ENCODE measurements at regions not wholly inside any gene's neighbourhood (a gene's known extent, or its start where the extent isn't known, plus 50 kb on each side); places are given as distances from the start of the nearest gene placed in this dataset.

DNA sequence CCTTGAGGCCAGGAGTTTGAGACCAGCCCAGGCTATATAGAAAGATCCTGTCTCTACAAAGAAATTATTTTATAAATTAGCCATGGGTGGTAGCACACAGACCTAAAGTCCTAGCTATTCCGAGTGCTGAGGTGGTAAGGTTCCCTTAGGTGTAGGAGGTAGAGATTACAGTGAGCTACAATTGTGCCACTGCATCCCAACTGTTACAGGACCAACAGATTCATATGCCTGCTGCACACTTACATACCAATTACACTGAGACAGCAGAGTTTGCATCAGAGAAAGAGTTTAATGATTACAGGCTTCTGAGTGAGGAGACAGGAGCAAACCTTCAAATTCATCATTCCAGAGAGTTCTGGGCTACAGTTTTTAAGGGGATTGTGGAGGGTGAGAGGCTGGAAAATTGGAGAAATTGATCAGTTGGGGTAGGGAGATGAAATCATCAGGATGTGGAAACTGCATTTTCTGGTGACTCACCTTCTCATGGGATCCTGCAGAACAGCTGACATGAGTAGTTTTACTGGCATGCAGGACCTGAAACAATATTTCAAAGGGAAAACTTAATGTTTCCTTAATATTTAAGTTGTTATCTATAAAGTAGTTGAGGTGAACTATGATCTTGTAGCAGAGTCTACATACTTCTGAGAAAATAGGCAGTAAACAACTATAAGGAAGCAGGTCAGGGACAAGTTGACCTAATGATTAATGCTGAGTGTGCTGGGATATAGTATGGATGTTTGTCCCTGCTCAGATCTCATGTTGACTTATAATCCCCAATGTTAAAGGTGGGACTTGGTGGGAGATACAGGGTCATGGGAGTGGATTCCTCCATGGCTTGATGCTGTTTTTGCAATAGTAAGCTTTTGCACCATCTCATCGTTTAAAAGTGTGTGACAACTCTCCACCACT, 54.7 kb downstream of the ANXA2R start:
- peak overlapping the region; percentile 56 for H2AFZ ChIP-seq (ENCODE audit: control insufficient read depth, low read length)

DNA sequence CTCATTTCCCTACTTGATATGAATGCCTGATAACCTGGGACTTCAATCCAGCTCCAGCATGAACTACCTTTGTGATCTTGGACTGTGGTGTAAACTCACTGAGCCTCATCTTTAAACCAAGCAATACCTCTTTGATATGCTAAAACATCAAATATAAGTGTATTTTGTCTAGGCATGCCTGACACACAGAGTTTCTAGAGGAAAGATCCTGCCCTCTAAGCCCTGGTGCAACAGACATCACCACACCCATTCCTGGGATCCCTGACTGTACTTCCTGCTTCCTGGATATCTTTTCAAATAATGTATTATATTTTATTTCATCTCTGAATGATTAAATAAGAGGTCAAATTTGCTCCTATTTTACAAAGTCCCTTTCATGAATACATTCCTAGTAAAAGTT, 55.8 kb downstream of the ANXA2R start:
- H3K9ac ChIP-seq (ENCODE audit: control insufficient read depth, extremely low read depth, insufficient read depth, low read length): no peak overlapping the region
- FAIRE-seq: peak; percentile 75

More for the DNA sequence above, 54.7 kb downstream of the ANXA2R start:
- Histone ChIP-seq H3K9me1 (ENCODE audit: control insufficient read depth, extremely low read depth, insufficient read depth, low read length) (no peaks in the 10 kb centered on the region), H3K27ac (ENCODE audit: control insufficient read depth, insufficient read depth, low read length) (peak overlapping the region; percentile 89), H3K4me3 (ENCODE audit: control insufficient read depth in 2 of 3, extremely low read depth in 1 of 3, insufficient read depth in 2 of 3, low read depth in 1 of 3, low read length in 3 of 3) (peak overlapping the region in 1 of 3 experiments; percentile 2), H3K27me3 (ENCODE audit: control insufficient read depth, extremely low read depth, insufficient read depth, low read length) (no peaks in the 10 kb centered on the region), H4K20me1 (ENCODE audit: control insufficient read depth, extremely low read depth, insufficient read depth, low read length) (no peaks in the 10 kb centered on the region), H3K9me3 (ENCODE audit: control insufficient read depth, low read depth, low read length) (no peaks in the 10 kb centered on the region), H3K36me3 (ENCODE audit: control insufficient read depth in 2 of 2, extremely low read depth in 1 of 2, insufficient read depth in 2 of 2, low read length in 2 of 2) (no peaks in the 10 kb centered on the region), H3K4me1 (ENCODE audit: control insufficient read depth, extremely low read depth, insufficient read depth, low read length) (peaks cover 32% of the 10 kb centered on the region), H3K4me2 (ENCODE audit: control insufficient read depth, extremely low read depth, insufficient read depth, low read depth, low read length) (peak overlapping the region; percentile 65), H3K79me2 (ENCODE audit: control insufficient read depth, insufficient read depth, low read length) (no peaks in the 10 kb centered on the region), H3K9ac (ENCODE audit: control insufficient read depth, extremely low read depth, insufficient read depth, low read length) (peak overlapping the region; percentile 39)
- FAIRE-seq (peak; percentile 77), DNase-seq (ENCODE audit: low read depth, low spot score) (no peak)
- dilution Hi-C loops (cut with MboI; ENCODE audit: extremely low pct_ligation_motif_present, low sequenced_read_pairs): no loop called here
- TF ChIP-seq, protein P1, sequence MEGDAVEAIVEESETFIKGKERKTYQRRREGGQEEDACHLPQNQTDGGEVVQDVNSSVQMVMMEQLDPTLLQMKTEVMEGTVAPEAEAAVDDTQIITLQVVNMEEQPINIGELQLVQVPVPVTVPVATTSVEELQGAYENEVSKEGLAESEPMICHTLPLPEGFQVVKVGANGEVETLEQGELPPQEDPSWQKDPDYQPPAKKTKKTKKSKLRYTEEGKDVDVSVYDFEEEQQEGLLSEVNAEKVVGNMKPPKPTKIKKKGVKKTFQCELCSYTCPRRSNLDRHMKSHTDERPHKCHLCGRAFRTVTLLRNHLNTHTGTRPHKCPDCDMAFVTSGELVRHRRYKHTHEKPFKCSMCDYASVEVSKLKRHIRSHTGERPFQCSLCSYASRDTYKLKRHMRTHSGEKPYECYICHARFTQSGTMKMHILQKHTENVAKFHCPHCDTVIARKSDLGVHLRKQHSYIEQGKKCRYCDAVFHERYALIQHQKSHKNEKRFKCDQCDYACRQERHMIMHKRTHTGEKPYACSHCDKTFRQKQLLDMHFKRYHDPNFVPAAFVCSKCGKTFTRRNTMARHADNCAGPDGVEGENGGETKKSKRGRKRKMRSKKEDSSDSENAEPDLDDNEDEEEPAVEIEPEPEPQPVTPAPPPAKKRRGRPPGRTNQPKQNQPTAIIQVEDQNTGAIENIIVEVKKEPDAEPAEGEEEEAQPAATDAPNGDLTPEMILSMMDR (optimal IDR thresholded peaks at IDR 0.05 in 1 of 3, IDR thresholded peaks at IDR 0.05 in 1 of 3, conservative IDR thresholded peaks at IDR 0.05 in 1 of 3; ENCODE audit: extremely low read depth in 1 of 3, insufficient read depth in 2 of 3, low read length in 3 of 3): no peak
- no peak for TF ChIP-seq EZH2 (IDR thresholded peaks at IDR 0.05; ENCODE audit: low read length)

More for the DNA sequence above, 55.8 kb downstream of the ANXA2R start:
- TF ChIP-seq EZH2 (IDR thresholded peaks at IDR 0.05; ENCODE audit: low read length): no peak
- TF ChIP-seq, protein P1 (optimal IDR thresholded peaks at IDR 0.05 in 1 of 3, IDR thresholded peaks at IDR 0.05 in 1 of 3, conservative IDR thresholded peaks at IDR 0.05 in 1 of 3; ENCODE audit: extremely low read depth in 1 of 3, insufficient read depth in 2 of 3, low read length in 3 of 3): no peak
- H3K27ac ChIP-seq (ENCODE audit: control insufficient read depth, insufficient read depth, low read length): peak overlapping the region; percentile 89
- no peak overlapping the region for H3K4me3 ChIP-seq (ENCODE audit: control insufficient read depth in 2 of 3, extremely low read depth in 1 of 3, insufficient read depth in 2 of 3, low read depth in 1 of 3, low read length in 3 of 3)
- H2AFZ ChIP-seq (ENCODE audit: control insufficient read depth, low read length): peak overlapping the region; percentile 88
- no peaks in the 10 kb centered on the region for H3K79me2 ChIP-seq (ENCODE audit: control insufficient read depth, insufficient read depth, low read length)
- peak overlapping the region; percentile 69 for H3K4me2 ChIP-seq (ENCODE audit: control insufficient read depth, extremely low read depth, insufficient read depth, low read depth, low read length)
- dilution Hi-C loops (cut with MboI; ENCODE audit: extremely low pct_ligation_motif_present, low sequenced_read_pairs): no loop called here
- no peaks in the 10 kb centered on the region for H3K36me3 ChIP-seq (ENCODE audit: control insufficient read depth in 2 of 2, extremely low read depth in 1 of 2, insufficient read depth in 2 of 2, low read length in 2 of 2)
- no peak for DNase-seq (ENCODE audit: low read depth, low spot score)
- H3K4me1 ChIP-seq (ENCODE audit: control insufficient read depth, extremely low read depth, insufficient read depth, low read length): peaks cover 32% of the 10 kb centered on the region
- no peaks in the 10 kb centered on the region for H3K9me3 ChIP-seq (ENCODE audit: control insufficient read depth, low read depth, low read length)
- no peaks in the 10 kb centered on the region for H3K9me1 ChIP-seq (ENCODE audit: control insufficient read depth, extremely low read depth, insufficient read depth, low read length)
- H4K20me1 ChIP-seq (ENCODE audit: control insufficient read depth, extremely low read depth, insufficient read depth, low read length): no peaks in the 10 kb centered on the region
- no peaks in the 10 kb centered on the region for H3K27me3 ChIP-seq (ENCODE audit: control insufficient read depth, extremely low read depth, insufficient read depth, low read length)

Measured in keratinocyte (primary cell).